ENCODE measurements at regions not wholly inside any gene's neighbourhood (a gene's known extent, or its start where the extent isn't known, plus 50 kb on each side); places are given as distances from the start of the nearest gene placed in this dataset.

DNA sequence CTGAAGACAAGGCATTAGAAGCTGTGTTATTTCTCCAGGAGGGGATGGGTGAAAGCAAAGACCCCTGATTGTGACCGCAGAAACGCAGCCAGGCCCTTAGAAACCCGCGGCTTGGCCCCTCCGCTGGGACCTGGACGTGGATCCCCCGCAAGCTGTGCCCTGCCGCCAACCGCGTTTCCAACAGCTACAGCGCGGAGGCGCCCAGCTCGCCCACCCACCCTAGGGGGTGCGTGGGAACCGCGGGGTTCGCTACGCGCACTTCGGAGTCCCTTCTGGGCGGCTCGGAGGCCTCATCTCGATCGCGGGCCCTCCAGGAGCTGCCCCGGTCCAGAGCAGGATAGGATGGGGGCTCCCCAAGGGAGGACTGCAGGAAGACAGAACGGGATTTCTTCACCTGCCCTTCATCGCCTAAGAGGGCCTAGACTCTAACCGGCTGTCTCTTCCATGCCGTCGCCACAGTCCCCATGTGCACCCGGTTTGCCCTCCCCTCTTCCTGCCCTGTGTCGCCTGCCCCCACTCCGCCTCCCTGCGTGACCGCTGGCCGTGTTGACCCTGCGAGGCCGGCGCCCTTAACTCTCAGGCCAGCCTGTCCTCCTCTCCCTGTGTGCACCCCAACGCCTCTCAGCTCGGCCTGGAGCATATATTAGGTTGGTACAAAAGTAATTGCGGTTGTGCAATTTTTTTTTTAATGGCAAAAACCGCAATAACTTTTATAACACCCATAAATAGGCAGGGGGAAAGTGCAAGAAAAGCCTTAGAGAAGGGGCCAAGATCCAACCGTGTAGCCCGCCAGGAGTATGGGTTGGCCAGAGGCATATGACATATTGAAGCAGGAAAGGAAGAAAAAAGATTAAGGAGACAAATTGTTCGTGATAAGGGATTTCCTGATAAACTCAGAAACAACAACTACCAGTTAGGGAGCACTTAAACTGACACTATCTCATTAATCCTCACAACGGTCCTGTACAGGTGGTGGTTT lies 68.1 kb upstream of the FREM1 start (continued):
- no peak for TF ChIP-seq RAD21 (IDR thresholded peaks at IDR 0.05 in 1 of 2, conservative IDR thresholded peaks at IDR 0.05 in 1 of 2; ENCODE audit: low read depth in 2 of 2, low read length in 2 of 2)
